SU-DHL-6 (cell line): ENCODE measurements at regions not wholly inside any gene's neighbourhood (a gene's known extent, or its start where the extent isn't known, plus 50 kb on each side); places are given as distances from the start of the nearest gene placed in this dataset.

Source experiments
- H2AFZ ChIP-seq: fragments of 200-600 bp; sonication (generic); 2 replicates; pipeline ENCODE4 v1.6.1; 2014; ENCODE audit warnings: low read depth, mild to moderate bottlenecking, moderate library complexity, mixed read lengths, antibody characterized with exemption, low read length; ENCODE audit not compliant: severe bottlenecking
- H3F3A ChIP-seq: fragments of 200-600 bp; shearing (Covaris generic); 2 replicates; pipeline ENCODE4 v1.6.0; 2016; ENCODE audit warnings: antibody characterized with exemption, mild to moderate bottlenecking; ENCODE audit not compliant: insufficient read depth
- H3K27ac ChIP-seq: fragments of 200-600 bp; sonication (generic); 2 replicates; pipeline ENCODE4 v1.5.1; 2016; ENCODE audit warnings: low read depth, mild to moderate bottlenecking, low read length, moderate library complexity, mixed read lengths
- H3K27me3 ChIP-seq: fragments of 200-600 bp; sonication (generic), shearing (Covaris generic); 2 replicates; pipeline ENCODE4 v1.6.0; 2014; ENCODE audit warnings: mild to moderate bottlenecking, low read length
- H3K36me3 ChIP-seq: fragments of 200-600 bp; sonication (generic); 2 replicates; pipeline ENCODE4 v1.6.1; 2014; ENCODE audit warnings: mild to moderate bottlenecking, low read length, mixed read lengths
- H3K4me2 ChIP-seq: fragments of 300-600, 200-600 bp; shearing (Covaris generic), sonication (generic); 2 replicates; pipeline ENCODE4 v1.6.0; 2014; ENCODE audit warnings: low read length, low read depth, mild to moderate bottlenecking; ENCODE audit not compliant: poor library complexity, severe bottlenecking
- H3K4me3 ChIP-seq: fragments of 200-600 bp; sonication (generic); 2 replicates; pipeline ENCODE4 v1.5.1; 2014; ENCODE audit warnings: antibody characterized with exemption, low read length, mild to moderate bottlenecking, mixed read lengths; ENCODE audit not compliant: insufficient read depth, poor library complexity, severe bottlenecking
- H3K79me2 ChIP-seq: fragments of 200-600 bp; sonication (generic); 2 replicates; pipeline ENCODE4 v1.6.1; 2014; ENCODE audit warnings: mild to moderate bottlenecking, low read length, moderate library complexity; ENCODE audit not compliant: insufficient read depth
- H3K9ac ChIP-seq: fragments of 200-600 bp; sonication (generic); 2 replicates; pipeline ENCODE4 v1.7.0; 2014; ENCODE audit warnings: mild to moderate bottlenecking, low read length
- H3K9me2 ChIP-seq: fragments of 200-600 bp; sonication (generic); replicated peaks from 2 replicates; pipeline ENCODE4 v1.6.1; 2014; ENCODE audit warnings: low read length; ENCODE audit not compliant: insufficient read depth
- H3K9me3 ChIP-seq: fragments of 200-600 bp; sonication (generic); 2 replicates; pipeline ENCODE4 v1.6.1; 2014; ENCODE audit warnings: low read length, mixed read lengths; ENCODE audit not compliant: insufficient read depth
- H4K20me1 ChIP-seq: fragments of 200-600 bp; sonication (generic); 2 replicates; pipeline ENCODE4 v1.6.1; 2014; ENCODE audit warnings: low read depth, mild to moderate bottlenecking, antibody characterized with exemption, low read length, moderate library complexity, mixed read lengths
- CTCF ChIP-seq: fragments of 200-600 bp; sonication (generic); IDR thresholded peaks from one replicate; pipeline ENCODE4 v1.5.1; 2017; ENCODE audit warnings: antibody characterized with exemption, mild to moderate bottlenecking, low read length, moderate library complexity; ENCODE audit not compliant: insufficient read depth, poor library complexity, severe bottlenecking
- EZH2phosphoT487 ChIP-seq: fragments of 200-600 bp; sonication (generic), shearing (Covaris generic); conservative IDR thresholded peaks from 2 replicates; pipeline ENCODE4 v1.6.1; 2018; ENCODE audit warnings: mild to moderate bottlenecking, antibody characterized with exemption, low read length, moderate library complexity, mixed read lengths

GRCh38 chr16:65758620-65759019 is 607.9 kb upstream of the CDH5 start:
- H3K9me3 ChIP-seq: no peaks in the 10 kb centered on the region
- no peaks in the 10 kb centered on the region for H3K79me2 ChIP-seq
- no peaks in the 10 kb centered on the region for H3K36me3 ChIP-seq
- H3K4me3 ChIP-seq: no peak overlapping the region
- no peaks in the 10 kb centered on the region for H4K20me1 ChIP-seq
- H3K4me2 ChIP-seq: no peak overlapping the region
- H3K9ac ChIP-seq: no peak overlapping the region
- no peaks in the 10 kb centered on the region for H3K9me2 ChIP-seq
- TF ChIP-seq EZH2phosphoT487: no peak
- TF ChIP-seq CTCF: no peak
- no peaks in the 10 kb centered on the region for H3F3A ChIP-seq
- H3K27me3 ChIP-seq: no peaks in the 10 kb centered on the region
- H2AFZ ChIP-seq: no peak overlapping the region
- H3K27ac ChIP-seq: no peak overlapping the region

- Histone ChIP-seq H4K20me1 (no peaks in the 10 kb centered on the region), H3K36me3 (no peaks in the 10 kb centered on the region), H3K4me3 (no peak overlapping the region), H3K4me2 (no peak overlapping the region), H3K27me3 (no peaks in the 10 kb centered on the region), H3K27ac (no peak overlapping the region), H3K79me2 (no peaks in the 10 kb centered on the region), H3K9me3 (no peaks in the 10 kb centered on the region), H2AFZ (no peak overlapping the region), H3F3A (no peaks in the 10 kb centered on the region), H3K9me2 (no peaks in the 10 kb centered on the region), H3K9ac (no peak overlapping the region)
- no peak for TF ChIP-seq CTCF
- no peak for TF ChIP-seq EZH2phosphoT487
These were observed 609.4 kb upstream of the CDH5 start for GRCh38 chr16:65757064-65757463.

- no peaks in the 10 kb centered on the region for H4K20me1 ChIP-seq
- H3K36me3 ChIP-seq: no peaks in the 10 kb centered on the region
- no peak overlapping the region for H2AFZ ChIP-seq
- no peaks in the 10 kb centered on the region for H3K27me3 ChIP-seq
- no peak for TF ChIP-seq EZH2phosphoT487
- TF ChIP-seq CTCF: no peak
- H3F3A ChIP-seq: no peaks in the 10 kb centered on the region
- no peaks in the 10 kb centered on the region for H3K9me2 ChIP-seq
- no peak overlapping the region for H3K4me3 ChIP-seq
- H3K4me2 ChIP-seq: no peak overlapping the region
- no peak overlapping the region for H3K27ac ChIP-seq
- no peaks in the 10 kb centered on the region for H3K79me2 ChIP-seq
- H3K9me3 ChIP-seq: no peaks in the 10 kb centered on the region
- no peak overlapping the region for H3K9ac ChIP-seq
These were observed 610.3 kb upstream of the CDH5 start for GRCh38 chr16:65756163-65756562.
